Smooth muscle cell (in vitro differentiated cells): ENCODE measurements at regions not wholly inside any gene's neighbourhood (a gene's known extent, or its start where the extent isn't known, plus 50 kb on each side); places are given as distances from the start of the nearest gene placed in this dataset.
"Not testable (repeated sequence)": the region's sequence is repeated elsewhere in the genome, so short reads cannot be mapped to it uniquely, and the experiment has no call there.

ENCODE experiments used
- DNase-seq: peaks from one replicate; lab custom pipeline; 2025; ENCODE audit not compliant: unreplicated experiment; lab: John Stamatoyannopoulos, UW
- H2AFZ ChIP-seq: fragments of 200-600 bp; sonication (generic); 2 replicates; pipeline ENCODE4 v1.6.0; 2016; ENCODE audit warnings: antibody characterized with exemption, low read depth, mild to moderate bottlenecking
- H3F3A ChIP-seq: fragments of 200-600 bp; sonication (generic); 2 replicates; pipeline ENCODE4 v1.6.0; 2017; ENCODE audit warnings: antibody characterized with exemption, low read depth
- H3K27ac ChIP-seq: fragments of 200-600 bp; sonication (generic); 2 replicates; pipeline ENCODE4 v1.5.1; 2016; ENCODE audit warnings: low read depth, mild to moderate bottlenecking
- H3K27me3 ChIP-seq: fragments of 200-600 bp; sonication (generic); 2 replicates; pipeline ENCODE4 v1.6.1; 2016; ENCODE audit warnings: low read depth, mild to moderate bottlenecking
- H3K36me3 ChIP-seq: fragments of 200-600 bp; sonication (generic); 2 replicates; pipeline ENCODE4 v1.5.1; 2016; ENCODE audit warnings: low read depth
- H3K4me1 ChIP-seq: fragments of 200-600 bp; sonication (generic); 2 replicates; pipeline ENCODE4 v1.5.1; 2016; ENCODE audit warnings: low read depth
- H3K4me2 ChIP-seq: fragments of 200-600 bp; sonication (generic); 2 replicates; pipeline ENCODE4 v1.6.0; 2016; ENCODE audit warnings: mild to moderate bottlenecking
- H3K4me3 ChIP-seq: fragments of 200-600 bp; sonication (generic); 2 replicates; pipeline ENCODE4 v1.5.1; 2016; ENCODE audit warnings: mild to moderate bottlenecking
- H3K79me2 ChIP-seq: fragments of 200-600 bp; sonication (generic); 2 replicates; pipeline ENCODE4 v1.6.0; 2016; ENCODE audit warnings: low read depth, mild to moderate bottlenecking
- H3K9ac ChIP-seq: fragments of 200-600 bp; sonication (generic); 2 replicates; pipeline ENCODE4 v1.6.0; 2016; ENCODE audit warnings: low read depth
- H3K9me3 ChIP-seq: fragments of 200-600 bp; sonication (generic); replicated peaks from 2 replicates; pipeline ENCODE4 v1.5.1; 2016; ENCODE audit warnings: low read depth
- H4K20me1 ChIP-seq: fragments of 200-600 bp; sonication (generic); 2 replicates; pipeline ENCODE4 v1.6.0; 2016; ENCODE audit warnings: low read depth
- CTCF ChIP-seq: fragments of 200-600 bp; sonication (generic); IDR thresholded peaks from 2 replicates; pipeline ENCODE4 v1.5.1; 2017; ENCODE audit warnings: borderline replicate concordance, mild to moderate bottlenecking, antibody characterized with exemption; ENCODE audit not compliant: insufficient read depth, poor library complexity, severe bottlenecking
- WGBS: methylation state at CpG from one replicate; pipeline ENCODE4 v1.1.7; 2016; ENCODE audit warnings: low lambda C conversion rate; 5-methylcytosine and 5-hydroxymethylcytosine counted together

GRCh38 chr16:17917316-17918019 is 419.1 kb downstream of the NPIPA8 start:
- H3K27ac ChIP-seq, result no peak overlapping the region
- TF ChIP-seq CTCF, result no peak
- DNase-seq, result no peak

GRCh38 chr16:17915791-17916190 is 420.7 kb downstream of the NPIPA8 start:
- Histone ChIP-seq H4K20me1 (no peaks in the 10 kb centered on the region), H2AFZ (no peak overlapping the region), H3K79me2 (no peaks in the 10 kb centered on the region), H3K36me3 (no peaks in the 10 kb centered on the region), H3K4me3 (no peak overlapping the region), H3K9me3 (no peaks in the 10 kb centered on the region), H3K27ac (no peak overlapping the region), H3K4me1 (no peaks in the 10 kb centered on the region), H3F3A (no peaks in the 10 kb centered on the region), H3K9ac (no peak overlapping the region), H3K4me2 (no peak overlapping the region), H3K27me3 (no peaks in the 10 kb centered on the region)
- WGBS, result 92% methylated on average over 5 of the region's 5 CpGs
- DNase-seq, result no peak
- no peak for TF ChIP-seq CTCF

More at GRCh38 chr16:17917316-17918019, 419.1 kb downstream of the NPIPA8 start:
- H3K36me3 ChIP-seq, result no peaks in the 10 kb centered on the region
- H4K20me1 ChIP-seq, result no peaks in the 10 kb centered on the region
- H3K4me2 ChIP-seq, result no peak overlapping the region
- H3K79me2 ChIP-seq, result no peaks in the 10 kb centered on the region
- 75% methylated on average over 3 of the region's 3 CpGs for WGBS
- H3K4me1 ChIP-seq, result no peaks in the 10 kb centered on the region
- no peak overlapping the region for H3K4me3 ChIP-seq
- no peak overlapping the region for H3K9ac ChIP-seq
- H2AFZ ChIP-seq, result no peak overlapping the region
- no peaks in the 10 kb centered on the region for H3K27me3 ChIP-seq
- H3F3A ChIP-seq, result no peaks in the 10 kb centered on the region
- H3K9me3 ChIP-seq, result no peaks in the 10 kb centered on the region

GRCh38 chr16:17914168-17914567 is 422.4 kb downstream of the NPIPA8 start:
- TF ChIP-seq CTCF, result no peak
- no peak overlapping the region for H3K4me2 ChIP-seq
- H4K20me1 ChIP-seq, result no peaks in the 10 kb centered on the region
- H3K27ac ChIP-seq, result no peak overlapping the region
- no peaks in the 10 kb centered on the region for H3K9me3 ChIP-seq
- H3K36me3 ChIP-seq, result no peaks in the 10 kb centered on the region
- WGBS, result 72% methylated on average over 1 of the region's 1 CpG
- H3K9ac ChIP-seq, result no peak overlapping the region
- H3K27me3 ChIP-seq, result no peaks in the 10 kb centered on the region
- H3K4me3 ChIP-seq, result no peak overlapping the region
- DNase-seq, result no peak
- no peaks in the 10 kb centered on the region for H3K4me1 ChIP-seq
- no peaks in the 10 kb centered on the region for H3F3A ChIP-seq
- H3K79me2 ChIP-seq, result no peaks in the 10 kb centered on the region
- H2AFZ ChIP-seq, result no peak overlapping the region

- H3K9ac ChIP-seq, H3K36me3 ChIP-seq, H2AFZ ChIP-seq, H3K4me2 ChIP-seq, H3K27ac ChIP-seq, DNase-seq, H3F3A ChIP-seq, H4K20me1 ChIP-seq, H3K4me3 ChIP-seq, H3K79me2 ChIP-seq, H3K4me1 ChIP-seq, H3K27me3 ChIP-seq, H3K9me3 ChIP-seq: not testable (repeated sequence)
- WGBS, result no CpG with 5 or more reads among the region's 1 CpG
Observed at GRCh38 chr16:17911578-17911977, 425.0 kb downstream of the NPIPA8 start.

GRCh38 chr16:17906626-17907025 is 429.9 kb downstream of the NPIPA8 start:
- not testable (repeated sequence) for H2AFZ ChIP-seq, H3K4me3 ChIP-seq, H3K4me2 ChIP-seq, H3F3A ChIP-seq, DNase-seq, H3K27ac ChIP-seq, H3K27me3 ChIP-seq, H3K9ac ChIP-seq, H3K9me3 ChIP-seq, H3K79me2 ChIP-seq, H3K4me1 ChIP-seq, H4K20me1 ChIP-seq, H3K36me3 ChIP-seq
- 95% methylated on average over 10 of the region's 10 CpGs for WGBS
